ENCODE measurements at regions not wholly inside any gene's neighbourhood (a gene's known extent, or its start where the extent isn't known, plus 50 kb on each side); places are given as distances from the start of the nearest gene placed in this dataset.

DNA sequence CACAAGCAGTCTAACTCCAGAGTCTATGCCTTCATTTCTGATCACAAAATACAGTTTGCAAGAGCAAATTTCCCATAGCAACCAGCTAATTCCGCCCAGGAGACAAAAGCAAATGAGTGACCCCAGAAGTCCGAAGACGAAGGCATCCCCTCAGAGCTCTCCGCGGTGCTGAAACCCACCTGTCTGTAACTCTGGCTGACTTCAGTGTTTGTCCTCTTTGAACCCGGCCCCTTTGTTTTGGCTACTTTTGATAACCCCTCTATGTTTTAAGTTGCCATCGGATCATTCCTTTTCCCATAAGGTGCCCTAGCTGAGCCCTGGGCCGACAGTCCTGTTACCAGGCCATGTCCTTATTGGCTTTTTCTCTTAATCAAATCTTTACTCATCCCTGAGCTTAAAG lies 515.8 kb downstream of the PTPRU start:
- peaks cover 22% of the 10 kb centered on the region for H3K27me3 Mint-ChIP-seq (ENCODE audit: insufficient read depth, low read depth)
- TF ChIP-seq EZH2phosphoT487 (IDR thresholded peaks at IDR 0.05) (no peak), EZH2 (IDR thresholded peaks at IDR 0.05) (no peak)
- TF ChIP-seq, protein P1, sequence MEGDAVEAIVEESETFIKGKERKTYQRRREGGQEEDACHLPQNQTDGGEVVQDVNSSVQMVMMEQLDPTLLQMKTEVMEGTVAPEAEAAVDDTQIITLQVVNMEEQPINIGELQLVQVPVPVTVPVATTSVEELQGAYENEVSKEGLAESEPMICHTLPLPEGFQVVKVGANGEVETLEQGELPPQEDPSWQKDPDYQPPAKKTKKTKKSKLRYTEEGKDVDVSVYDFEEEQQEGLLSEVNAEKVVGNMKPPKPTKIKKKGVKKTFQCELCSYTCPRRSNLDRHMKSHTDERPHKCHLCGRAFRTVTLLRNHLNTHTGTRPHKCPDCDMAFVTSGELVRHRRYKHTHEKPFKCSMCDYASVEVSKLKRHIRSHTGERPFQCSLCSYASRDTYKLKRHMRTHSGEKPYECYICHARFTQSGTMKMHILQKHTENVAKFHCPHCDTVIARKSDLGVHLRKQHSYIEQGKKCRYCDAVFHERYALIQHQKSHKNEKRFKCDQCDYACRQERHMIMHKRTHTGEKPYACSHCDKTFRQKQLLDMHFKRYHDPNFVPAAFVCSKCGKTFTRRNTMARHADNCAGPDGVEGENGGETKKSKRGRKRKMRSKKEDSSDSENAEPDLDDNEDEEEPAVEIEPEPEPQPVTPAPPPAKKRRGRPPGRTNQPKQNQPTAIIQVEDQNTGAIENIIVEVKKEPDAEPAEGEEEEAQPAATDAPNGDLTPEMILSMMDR (IDR thresholded peaks at IDR 0.05), result no peak

DNA sequence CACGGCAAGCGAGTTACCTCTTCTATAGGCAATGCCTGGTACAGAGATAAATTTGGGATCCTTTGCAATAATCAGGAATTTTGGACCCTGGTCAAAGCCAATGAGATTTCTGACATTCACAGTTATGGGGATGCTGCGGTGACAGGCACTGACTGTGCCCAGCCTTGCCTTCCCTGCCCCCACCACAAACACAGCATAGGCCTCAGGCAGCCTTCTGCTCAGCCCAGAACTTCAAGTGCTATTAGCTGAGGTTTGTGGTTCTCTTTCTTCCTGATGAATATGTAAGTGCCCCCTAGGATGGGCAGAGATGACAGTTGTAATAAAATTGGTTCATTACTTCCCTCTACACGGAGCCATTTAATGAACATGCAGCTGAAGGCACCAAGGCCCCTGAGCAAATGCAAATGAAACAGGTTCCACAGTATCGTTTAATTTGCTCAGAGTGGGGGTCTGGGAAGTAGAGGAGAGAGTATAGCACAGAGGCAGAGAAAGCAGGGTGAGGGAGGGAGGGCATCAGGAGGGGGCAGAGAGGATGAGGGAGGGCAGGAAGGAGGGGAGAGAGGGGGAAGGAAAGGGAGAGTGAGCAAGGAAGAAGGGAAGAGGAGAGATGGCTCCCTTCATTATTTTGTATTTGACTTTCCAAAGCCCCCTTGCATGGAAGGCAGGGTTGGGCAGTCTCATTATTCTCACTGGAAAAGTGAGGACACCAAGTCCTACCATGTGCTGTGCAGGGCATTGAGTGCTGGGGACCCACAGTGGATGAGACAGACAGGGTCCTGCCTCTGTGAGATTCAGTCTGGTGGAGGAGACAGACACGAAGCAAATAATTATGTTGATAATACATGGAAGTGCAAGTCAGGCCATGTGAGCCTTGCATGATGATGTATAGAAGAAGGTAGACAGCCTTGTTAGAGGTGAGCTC lies 513.0 kb downstream of the PTPRU start:
- Histone ChIP-seq H3K27me3 (peaks cover 3% of the 10 kb centered on the region), H2AFZ (replicated peaks) (no peak overlapping the region), H3K4me3 (no peak overlapping the region), H3K79me2 (ENCODE audit: low read depth) (no peaks in the 10 kb centered on the region), H3K9me3 (ENCODE audit: low read depth) (no peaks in the 10 kb centered on the region), H3K9ac (no peak overlapping the region), H3K4me2 (no peak overlapping the region), H3F3A (ENCODE audit: low read depth) (no peaks in the 10 kb centered on the region), H3K36me3 (no peaks in the 10 kb centered on the region), H4K20me1 (ENCODE audit: low read depth) (peaks cover 5% of the 10 kb centered on the region), H3K27ac (no peak overlapping the region), H3K4me1 (no peaks in the 10 kb centered on the region)
- no peaks in the 10 kb centered on the region for H3K36me3 Mint-ChIP-seq
- no peak for TF ChIP-seq EZH2 (IDR thresholded peaks at IDR 0.05)
- TF ChIP-seq, protein P1 (IDR thresholded peaks at IDR 0.05), result no peak
- no peak for TF ChIP-seq EZH2phosphoT487 (IDR thresholded peaks at IDR 0.05)
- H3K27me3 Mint-ChIP-seq (ENCODE audit: insufficient read depth, low read depth), result peaks cover 20% of the 10 kb centered on the region
- H3K9me3 Mint-ChIP-seq, result no peaks in the 10 kb centered on the region
- no peak overlapping the region for H3K27ac Mint-ChIP-seq
- no peak for DNase-seq (ENCODE audit: low spot score)
- peaks cover 2% of the 10 kb centered on the region for H3K4me1 Mint-ChIP-seq
- no peak overlapping the region for H3K4me3 Mint-ChIP-seq

More for the DNA sequence above, 515.8 kb downstream of the PTPRU start:
- H2AFZ ChIP-seq (replicated peaks), result no peak overlapping the region
- no peaks in the 10 kb centered on the region for H3K36me3 Mint-ChIP-seq
- H3K4me3 Mint-ChIP-seq, result no peak overlapping the region
- peak; percentile 78 for DNase-seq (ENCODE audit: low spot score)
- no peak overlapping the region for H3K4me3 ChIP-seq
- no peak overlapping the region for H3K4me2 ChIP-seq
- H3K27ac Mint-ChIP-seq, result no peak overlapping the region
- no peaks in the 10 kb centered on the region for H3K4me1 ChIP-seq
- no peaks in the 10 kb centered on the region for H3F3A ChIP-seq (ENCODE audit: low read depth)
- H3K27me3 ChIP-seq, result peaks cover 3% of the 10 kb centered on the region
- no peaks in the 10 kb centered on the region for H3K9me3 Mint-ChIP-seq
- no peaks in the 10 kb centered on the region for H3K36me3 ChIP-seq
- no peak overlapping the region for H3K27ac ChIP-seq
- no peaks in the 10 kb centered on the region for H3K9me3 ChIP-seq (ENCODE audit: low read depth)
- H3K79me2 ChIP-seq (ENCODE audit: low read depth), result no peaks in the 10 kb centered on the region
- no peak overlapping the region for H3K9ac ChIP-seq
- no peaks in the 10 kb centered on the region for H3K4me1 Mint-ChIP-seq
- peaks cover 5% of the 10 kb centered on the region for H4K20me1 ChIP-seq (ENCODE audit: low read depth)

DNA sequence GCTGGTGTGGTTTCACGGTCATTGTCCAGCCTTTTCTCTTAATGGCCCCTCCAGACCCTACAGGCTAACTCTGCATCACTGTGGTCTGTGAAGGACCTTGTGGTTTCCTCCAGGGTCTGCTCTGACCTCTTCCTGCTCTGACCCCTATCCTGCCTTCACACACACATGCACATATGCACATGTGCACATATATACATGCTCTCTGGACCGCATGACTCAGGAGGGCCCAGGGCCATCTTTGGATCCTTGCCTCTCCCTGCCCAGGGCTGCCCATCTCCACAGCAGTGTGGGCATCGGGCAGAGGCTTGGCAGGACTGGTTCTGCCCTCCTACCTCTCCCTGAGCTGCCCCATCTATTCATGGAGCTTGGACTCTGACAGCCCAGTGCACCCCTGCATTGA lies 510.9 kb downstream of the PTPRU start:
- Histone ChIP-seq H3K4me3 (no peak overlapping the region), H3K9me3 (ENCODE audit: low read depth) (no peaks in the 10 kb centered on the region), H3K27ac (no peak overlapping the region), H3K27me3 (peaks cover 3% of the 10 kb centered on the region), H3K79me2 (ENCODE audit: low read depth) (no peaks in the 10 kb centered on the region), H3F3A (ENCODE audit: low read depth) (no peaks in the 10 kb centered on the region), H3K4me2 (no peak overlapping the region), H3K9ac (no peak overlapping the region), H2AFZ (replicated peaks) (no peak overlapping the region), H3K4me1 (no peaks in the 10 kb centered on the region), H4K20me1 (ENCODE audit: low read depth) (peaks cover under 1% of the 10 kb centered on the region), H3K36me3 (no peaks in the 10 kb centered on the region)
- H3K4me1 Mint-ChIP-seq, result peaks cover 2% of the 10 kb centered on the region
- no peak for DNase-seq (ENCODE audit: low spot score)
- no peaks in the 10 kb centered on the region for H3K9me3 Mint-ChIP-seq
- TF ChIP-seq, protein P1 (IDR thresholded peaks at IDR 0.05), result no peak
- TF ChIP-seq EZH2phosphoT487 (IDR thresholded peaks at IDR 0.05), result no peak
- no peak for TF ChIP-seq EZH2 (IDR thresholded peaks at IDR 0.05)
- H3K27ac Mint-ChIP-seq, result no peak overlapping the region
- peaks cover 17% of the 10 kb centered on the region for H3K27me3 Mint-ChIP-seq (ENCODE audit: insufficient read depth, low read depth)
- H3K4me3 Mint-ChIP-seq, result no peak overlapping the region
- no peaks in the 10 kb centered on the region for H3K36me3 Mint-ChIP-seq

Measured in neural progenitor cell (in vitro differentiated cells).